Memory B cell (primary cell): ENCODE measurements at regions not wholly inside any gene's neighbourhood (a gene's known extent, or its start where the extent isn't known, plus 50 kb on each side); places are given as distances from the start of the nearest gene placed in this dataset.

Experiments
- ATAC-seq: fragments of 150-1000 bp; cut with Tn5 transposase; 2 replicates; pipeline ENCODE4 v1.10.0; 2021; ENCODE audit warnings: low read depth, mild to moderate bottlenecking, moderate library complexity
- DNase-seq, 2 donors: peaks; one replicate each; pipeline ENCODE4 v3.0.0; 2022; ENCODE audit warnings: low spot score in 2 of 2
- H3K27ac Mint-ChIP-seq: one replicate; pipeline ENCODE4 v1.8.0; 2022; ENCODE audit warnings: mild to moderate bottlenecking, moderate library complexity, mixed read lengths
- H3K27me3 Mint-ChIP-seq: one replicate; pipeline ENCODE4 v1.8.0; 2022; ENCODE audit warnings: mixed read lengths
- H3K36me3 Mint-ChIP-seq: one replicate; pipeline ENCODE4 v1.8.0; 2022; ENCODE audit warnings: mild to moderate bottlenecking, mixed read lengths
- H3K4me1 Mint-ChIP-seq: one replicate; pipeline ENCODE4 v1.8.0; 2022; ENCODE audit warnings: mixed read lengths
- H3K4me3 Mint-ChIP-seq: one replicate; pipeline ENCODE4 v1.8.0; 2022; ENCODE audit warnings: mild to moderate bottlenecking, moderate library complexity, mixed read lengths
- H3K9me3 Mint-ChIP-seq: one replicate; pipeline ENCODE4 v1.8.0; 2022; ENCODE audit warnings: mixed read lengths

DNA sequence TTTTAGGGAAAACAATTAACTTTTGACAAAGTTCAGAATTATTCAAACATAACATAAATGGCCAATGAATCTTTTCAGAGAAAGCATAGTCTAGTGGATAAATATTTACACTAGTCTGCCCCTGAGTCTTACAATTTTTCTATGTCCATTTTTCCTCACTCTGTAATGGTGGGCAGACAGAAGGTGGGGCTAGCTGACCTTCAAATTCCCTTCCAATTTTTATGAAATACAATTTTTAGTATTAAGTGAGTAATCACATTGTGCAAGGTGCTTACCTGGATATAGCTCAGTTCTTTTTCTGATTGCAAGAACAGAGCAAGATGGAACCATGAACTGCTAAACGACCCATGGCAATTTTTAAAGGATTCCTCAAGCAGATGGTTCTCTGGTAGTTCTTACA is 441.7 kb upstream of the NR2F2 start:
- H3K4me3 Mint-ChIP-seq = no peak overlapping the region
- ATAC-seq (no peak), DNase-seq (no peak)
- H3K36me3 Mint-ChIP-seq = no peaks in the 10 kb centered on the region
- no peaks in the 10 kb centered on the region for H3K27me3 Mint-ChIP-seq
- H3K9me3 Mint-ChIP-seq = peaks cover 4% of the 10 kb centered on the region
- no peaks in the 10 kb centered on the region for H3K4me1 Mint-ChIP-seq
- H3K27ac Mint-ChIP-seq = no peak overlapping the region

GRCh38 chr15:95894407-95894956 is 436.0 kb upstream of the NR2F2 start:
- H3K27ac Mint-ChIP-seq = no peak overlapping the region
- no peaks in the 10 kb centered on the region for H3K4me1 Mint-ChIP-seq
- H3K36me3 Mint-ChIP-seq = no peaks in the 10 kb centered on the region
- H3K4me3 Mint-ChIP-seq = no peak overlapping the region
- no peaks in the 10 kb centered on the region for H3K27me3 Mint-ChIP-seq
- ATAC-seq (no peak), DNase-seq (no peak)
- H3K9me3 Mint-ChIP-seq = peaks cover 2% of the 10 kb centered on the region

- ATAC-seq (no peak), DNase-seq (no peak)
- Mint-ChIP-seq H3K27ac (no peak overlapping the region), H3K36me3 (no peaks in the 10 kb centered on the region), H3K4me1 (no peaks in the 10 kb centered on the region), H3K27me3 (no peaks in the 10 kb centered on the region), H3K9me3 (peaks cover 1% of the 10 kb centered on the region), H3K4me3 (no peak overlapping the region)
These were observed 435.0 kb upstream of the NR2F2 start for GRCh38 chr15:95895508-95895907.

GRCh38 chr15:95897651-95898050 is 432.8 kb upstream of the NR2F2 start:
- H3K36me3 Mint-ChIP-seq = no peaks in the 10 kb centered on the region
- no peak overlapping the region for H3K4me3 Mint-ChIP-seq
- ATAC-seq (no peak), DNase-seq (no peak)
- H3K27ac Mint-ChIP-seq = no peak overlapping the region
- no peaks in the 10 kb centered on the region for H3K27me3 Mint-ChIP-seq
- no peaks in the 10 kb centered on the region for H3K9me3 Mint-ChIP-seq
- H3K4me1 Mint-ChIP-seq = no peaks in the 10 kb centered on the region

DNA sequence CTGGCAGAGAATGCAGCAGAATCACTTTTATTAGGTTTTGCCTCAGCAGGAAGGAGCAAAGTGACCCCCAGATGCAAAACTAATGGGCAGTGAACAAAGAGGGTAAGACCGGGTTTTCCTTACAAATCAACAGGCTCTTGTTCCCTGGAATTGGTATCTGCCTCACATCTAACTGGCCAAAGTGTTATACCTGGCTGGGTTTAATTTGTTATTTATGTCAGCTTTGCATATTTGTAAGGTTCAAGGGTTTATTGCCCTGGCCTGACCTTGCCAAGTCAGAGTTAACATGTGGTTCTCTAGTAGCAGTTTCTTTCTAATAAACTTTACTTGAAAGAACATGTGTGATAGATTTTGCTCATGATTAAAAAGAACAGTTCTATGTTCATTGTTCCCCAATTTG is 431.7 kb upstream of the NR2F2 start:
- no peaks in the 10 kb centered on the region for H3K4me1 Mint-ChIP-seq
- ATAC-seq = no peak
- no peak for DNase-seq
- no peaks in the 10 kb centered on the region for H3K36me3 Mint-ChIP-seq
- H3K27me3 Mint-ChIP-seq = no peaks in the 10 kb centered on the region
- peaks cover 3% of the 10 kb centered on the region for H3K9me3 Mint-ChIP-seq
- no peak overlapping the region for H3K27ac Mint-ChIP-seq
- no peak overlapping the region for H3K4me3 Mint-ChIP-seq

DNA sequence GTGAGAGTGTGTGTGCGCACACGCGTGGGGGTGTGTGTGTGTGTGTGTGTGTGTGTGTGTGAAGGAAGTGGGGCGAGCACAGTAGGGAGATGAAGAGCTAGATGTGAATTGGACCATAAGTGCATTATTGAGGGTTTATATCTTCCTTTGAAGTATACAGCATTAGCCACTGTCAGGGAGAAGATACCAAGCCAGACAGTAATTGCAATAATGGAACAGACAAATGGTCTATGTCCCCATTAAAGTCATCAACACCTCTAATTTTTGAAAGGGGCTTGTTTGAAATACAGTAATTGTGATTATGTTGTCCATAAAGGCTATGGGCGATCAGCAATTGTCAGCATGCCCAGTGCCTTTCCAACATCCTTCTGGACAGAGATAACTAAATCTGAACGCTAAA is 429.2 kb upstream of the NR2F2 start:
- H3K36me3 Mint-ChIP-seq = no peaks in the 10 kb centered on the region
- H3K4me3 Mint-ChIP-seq = no peak overlapping the region
- no peak for ATAC-seq
- H3K4me1 Mint-ChIP-seq = no peaks in the 10 kb centered on the region
- no peak overlapping the region for H3K27ac Mint-ChIP-seq
- DNase-seq = no peak
- peaks cover 3% of the 10 kb centered on the region for H3K9me3 Mint-ChIP-seq
- H3K27me3 Mint-ChIP-seq = no peaks in the 10 kb centered on the region

GRCh38 chr15:95902606-95903005 is 427.9 kb upstream of the NR2F2 start:
- no peak for DNase-seq
- ATAC-seq = no peak
- Mint-ChIP-seq H3K9me3 (peaks cover 3% of the 10 kb centered on the region), H3K4me1 (no peaks in the 10 kb centered on the region), H3K36me3 (no peaks in the 10 kb centered on the region), H3K27ac (no peak overlapping the region), H3K27me3 (no peaks in the 10 kb centered on the region), H3K4me3 (no peak overlapping the region)

DNA sequence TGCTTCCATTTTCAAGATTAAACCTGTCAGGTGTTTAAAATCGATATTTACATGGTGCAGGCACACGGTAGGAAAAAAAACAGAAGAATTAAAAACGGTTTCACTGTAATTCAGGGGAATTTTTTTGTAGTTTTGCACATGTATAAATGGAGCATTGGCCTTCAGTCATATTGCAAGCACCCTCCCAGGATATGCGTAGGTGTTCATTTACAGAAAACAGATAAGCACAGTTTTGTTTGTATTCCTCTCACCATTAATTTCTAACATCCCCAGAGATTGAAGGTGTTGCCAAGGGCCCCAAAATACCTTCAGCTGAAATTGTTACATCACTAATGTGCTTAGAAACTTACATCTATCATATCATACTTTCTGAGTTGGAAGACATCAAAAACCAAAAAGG is 427.1 kb upstream of the NR2F2 start:
- ATAC-seq (no peak), DNase-seq (no peak)
- no peaks in the 10 kb centered on the region for H3K36me3 Mint-ChIP-seq
- no peak overlapping the region for H3K4me3 Mint-ChIP-seq
- no peak overlapping the region for H3K27ac Mint-ChIP-seq
- peaks cover 3% of the 10 kb centered on the region for H3K9me3 Mint-ChIP-seq
- H3K27me3 Mint-ChIP-seq = no peaks in the 10 kb centered on the region
- no peaks in the 10 kb centered on the region for H3K4me1 Mint-ChIP-seq

DNA sequence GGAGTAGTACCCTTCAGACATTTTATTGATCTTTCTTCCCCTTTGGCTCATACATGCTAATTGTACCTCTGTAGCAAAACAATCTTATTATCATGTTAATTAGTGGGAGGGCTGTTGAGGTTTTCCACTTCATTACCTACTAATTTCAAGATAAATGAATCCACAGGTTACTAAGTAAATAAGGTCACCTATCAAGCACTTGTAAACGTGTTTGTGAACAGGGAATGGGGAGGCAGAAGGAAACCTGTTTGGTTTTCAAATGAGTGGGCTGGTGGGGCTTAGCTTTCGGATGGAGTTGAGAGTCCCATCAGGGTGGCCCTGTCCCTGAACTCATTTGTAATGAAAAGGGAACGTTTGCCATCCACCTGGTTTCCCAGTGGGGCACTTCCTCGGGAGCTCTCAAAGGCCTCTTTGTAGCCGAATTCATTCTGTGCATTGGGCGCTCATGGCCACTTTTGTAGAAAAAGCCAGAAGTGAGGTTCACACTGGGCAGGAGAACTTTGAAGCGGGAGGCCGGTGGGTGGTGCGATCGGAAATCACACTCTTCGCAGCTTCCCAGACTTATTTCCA is 419.8 kb upstream of the NR2F2 start:
- no peaks in the 10 kb centered on the region for H3K4me1 Mint-ChIP-seq
- no peak for ATAC-seq
- H3K36me3 Mint-ChIP-seq = no peaks in the 10 kb centered on the region
- no peak for DNase-seq
- H3K9me3 Mint-ChIP-seq = peaks cover 1% of the 10 kb centered on the region
- H3K4me3 Mint-ChIP-seq = no peak overlapping the region
- no peak overlapping the region for H3K27ac Mint-ChIP-seq
- no peaks in the 10 kb centered on the region for H3K27me3 Mint-ChIP-seq

DNA sequence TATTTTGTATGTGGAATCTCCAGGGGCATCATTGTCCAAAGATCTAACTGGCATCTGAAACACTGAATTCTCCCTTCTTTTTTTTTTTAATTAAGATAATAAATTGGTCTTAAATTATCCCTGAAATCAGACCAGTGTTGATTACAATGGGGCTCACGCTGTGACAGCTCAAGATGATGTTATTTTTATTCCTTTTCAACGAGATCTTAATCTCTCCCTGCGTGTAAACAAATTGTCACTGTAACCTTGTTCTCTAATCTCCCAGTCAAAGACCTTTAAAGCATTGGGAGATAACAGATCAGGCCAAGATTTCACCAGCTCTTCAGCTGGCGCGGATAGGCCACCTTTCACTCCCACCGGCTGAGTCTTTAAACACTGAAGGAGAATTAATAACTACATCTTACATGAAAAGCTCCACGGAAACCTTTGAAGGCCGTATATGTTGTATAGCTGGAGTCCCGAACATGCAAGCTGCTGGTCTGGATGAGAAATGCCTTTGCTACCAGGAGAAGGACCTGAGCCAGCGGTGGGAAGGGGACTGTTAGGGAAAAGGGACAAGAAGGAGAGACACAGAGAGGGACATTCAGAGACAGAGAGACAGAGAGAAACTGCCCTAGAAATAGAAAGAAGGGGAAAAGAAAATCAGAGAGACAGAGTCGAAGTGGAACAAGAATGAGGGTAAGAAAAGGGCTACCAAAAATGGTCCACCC is 418.8 kb upstream of the NR2F2 start:
- Mint-ChIP-seq H3K4me1 (no peaks in the 10 kb centered on the region), H3K36me3 (no peaks in the 10 kb centered on the region), H3K4me3 (no peak overlapping the region), H3K27me3 (no peaks in the 10 kb centered on the region), H3K9me3 (peaks cover 1% of the 10 kb centered on the region), H3K27ac (no peak overlapping the region)
- ATAC-seq (no peak), DNase-seq (no peak)

DNA sequence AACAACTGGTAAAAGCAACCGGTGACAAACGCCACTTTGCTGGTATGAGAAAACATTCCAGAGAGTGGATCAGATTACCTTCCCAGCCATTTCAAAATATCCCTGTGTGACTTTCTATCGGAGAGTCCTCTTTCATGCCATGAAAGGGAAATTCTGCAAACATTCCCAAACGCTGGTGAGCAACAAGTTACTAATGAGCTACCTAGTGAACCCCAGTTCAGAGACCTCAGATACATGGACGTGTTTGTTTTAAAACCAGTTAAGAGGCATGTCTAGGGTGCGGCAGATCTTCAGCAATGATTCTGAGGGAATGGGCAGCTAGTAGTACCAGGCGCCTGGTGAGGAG is 418.2 kb upstream of the NR2F2 start:
- Mint-ChIP-seq H3K4me3 (no peak overlapping the region), H3K27me3 (no peaks in the 10 kb centered on the region)

GRCh38 chr15:95912728-95913127 is 417.8 kb upstream of the NR2F2 start:
- peaks cover 1% of the 10 kb centered on the region for H3K9me3 Mint-ChIP-seq
- no peak overlapping the region for H3K4me3 Mint-ChIP-seq
- no peak for ATAC-seq
- H3K27ac Mint-ChIP-seq = no peak overlapping the region
- H3K4me1 Mint-ChIP-seq = no peaks in the 10 kb centered on the region
- no peaks in the 10 kb centered on the region for H3K36me3 Mint-ChIP-seq
- H3K27me3 Mint-ChIP-seq = no peaks in the 10 kb centered on the region
- DNase-seq = no peak

More for the DNA sequence above, 418.2 kb upstream of the NR2F2 start:
- Mint-ChIP-seq H3K9me3 (peaks cover 1% of the 10 kb centered on the region), H3K36me3 (no peaks in the 10 kb centered on the region), H3K4me1 (no peaks in the 10 kb centered on the region), H3K27ac (no peak overlapping the region)
- DNase-seq (no peak), ATAC-seq (no peak)

DNA sequence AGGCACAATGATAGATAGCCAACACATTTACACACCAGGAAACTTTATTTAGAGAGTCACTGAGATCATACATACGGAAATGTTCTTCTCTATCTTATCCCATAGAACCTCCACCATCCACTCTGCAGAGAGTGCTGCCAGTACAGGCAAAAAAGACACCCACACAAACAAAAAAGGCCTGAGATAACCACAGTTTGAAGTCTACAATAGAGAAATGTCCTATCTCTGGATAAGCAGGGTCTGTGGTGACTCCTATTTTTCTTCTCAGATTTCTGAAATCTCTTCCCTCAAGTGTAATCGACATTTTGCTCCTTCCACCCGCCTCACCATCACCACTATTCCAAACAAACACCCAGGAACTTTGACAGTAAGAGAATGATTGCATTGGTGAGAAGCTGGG is 413.9 kb upstream of the NR2F2 start:
- no peak overlapping the region for H3K4me3 Mint-ChIP-seq
- no peaks in the 10 kb centered on the region for H3K4me1 Mint-ChIP-seq
- no peak for ATAC-seq
- no peak overlapping the region for H3K27ac Mint-ChIP-seq
- no peak for DNase-seq
- H3K9me3 Mint-ChIP-seq = peaks cover 1% of the 10 kb centered on the region
- no peaks in the 10 kb centered on the region for H3K36me3 Mint-ChIP-seq
- no peaks in the 10 kb centered on the region for H3K27me3 Mint-ChIP-seq

GRCh38 chr15:95918525-95918924 is 412.0 kb upstream of the NR2F2 start:
- H3K4me1 Mint-ChIP-seq = no peaks in the 10 kb centered on the region
- H3K27ac Mint-ChIP-seq = no peak overlapping the region
- no peaks in the 10 kb centered on the region for H3K27me3 Mint-ChIP-seq
- ATAC-seq (no peak), DNase-seq (no peak)
- no peaks in the 10 kb centered on the region for H3K36me3 Mint-ChIP-seq
- H3K9me3 Mint-ChIP-seq = no peaks in the 10 kb centered on the region
- no peak overlapping the region for H3K4me3 Mint-ChIP-seq

GRCh38 chr15:95919460-95919859 is 411.0 kb upstream of the NR2F2 start:
- DNase-seq (no peak), ATAC-seq (no peak)
- no peak overlapping the region for H3K4me3 Mint-ChIP-seq
- H3K27me3 Mint-ChIP-seq = no peaks in the 10 kb centered on the region
- H3K4me1 Mint-ChIP-seq = no peaks in the 10 kb centered on the region
- no peaks in the 10 kb centered on the region for H3K9me3 Mint-ChIP-seq
- no peaks in the 10 kb centered on the region for H3K36me3 Mint-ChIP-seq
- H3K27ac Mint-ChIP-seq = no peak overlapping the region
